Uterus (tissue), 2 donors: ENCODE measurements at regions not wholly inside any gene's neighbourhood (a gene's known extent, or its start where the extent isn't known, plus 50 kb on each side); places are given as distances from the start of the nearest gene placed in this dataset.

Source experiments
- POLR2A ChIP-seq, 2 donors: fragments of 450-650 bp; IDR thresholded peaks; one replicate each; pipeline ENCODE4 v1.6.1; 2016; ENCODE audit warnings: antibody characterized with exemption in 2 of 2, mild to moderate bottlenecking in 1 of 2, moderate library complexity in 1 of 2
- TF ChIP-seq, protein P1 (sequence below), 4 experiments: fragments of 200-600 bp in 2 of 4; fragments of 450-650 bp in 2 of 4; sonication (generic) in 2 of 4; IDR thresholded peaks; one replicate each; pipeline ENCODE4 v1.5.1; 2016 to 2019; ENCODE audit warnings: antibody characterized with exemption in 4 of 4, mild to moderate bottlenecking in 2 of 4, moderate library complexity in 1 of 4

DNA sequence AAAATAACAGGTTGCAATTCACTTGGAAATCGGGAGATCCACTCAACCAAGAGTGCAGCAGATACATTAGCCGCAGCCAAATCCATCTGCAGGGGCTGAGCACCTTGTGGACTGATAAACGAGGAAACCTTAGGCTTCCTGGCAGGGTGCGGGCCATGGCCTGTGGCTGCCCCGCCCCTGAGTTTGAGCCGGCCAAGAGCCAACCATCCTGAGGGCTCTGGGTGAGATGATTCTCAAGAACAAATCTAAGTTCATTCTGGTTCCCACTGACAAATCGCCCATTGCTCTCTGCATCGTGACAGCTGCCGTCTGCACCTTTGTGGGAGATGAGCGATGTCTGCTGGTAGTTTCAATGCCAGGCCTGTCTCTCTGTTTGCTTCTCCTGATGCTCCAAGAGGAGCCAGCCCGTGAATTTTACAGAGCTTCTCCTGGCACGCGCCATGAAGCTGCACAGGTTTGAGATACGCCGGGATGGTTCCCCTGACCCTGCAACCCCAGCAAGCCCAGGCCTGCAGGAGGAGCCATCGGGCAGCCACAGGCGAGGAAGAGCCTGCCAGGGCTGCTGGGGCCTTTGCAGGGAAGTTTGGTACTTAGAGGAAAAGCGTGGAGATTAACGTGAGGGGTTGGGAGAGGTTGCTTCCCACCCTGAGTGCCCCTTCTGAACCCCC, 154.0 kb downstream of the OLFM1 start:
- TF ChIP-seq, protein P1, sequence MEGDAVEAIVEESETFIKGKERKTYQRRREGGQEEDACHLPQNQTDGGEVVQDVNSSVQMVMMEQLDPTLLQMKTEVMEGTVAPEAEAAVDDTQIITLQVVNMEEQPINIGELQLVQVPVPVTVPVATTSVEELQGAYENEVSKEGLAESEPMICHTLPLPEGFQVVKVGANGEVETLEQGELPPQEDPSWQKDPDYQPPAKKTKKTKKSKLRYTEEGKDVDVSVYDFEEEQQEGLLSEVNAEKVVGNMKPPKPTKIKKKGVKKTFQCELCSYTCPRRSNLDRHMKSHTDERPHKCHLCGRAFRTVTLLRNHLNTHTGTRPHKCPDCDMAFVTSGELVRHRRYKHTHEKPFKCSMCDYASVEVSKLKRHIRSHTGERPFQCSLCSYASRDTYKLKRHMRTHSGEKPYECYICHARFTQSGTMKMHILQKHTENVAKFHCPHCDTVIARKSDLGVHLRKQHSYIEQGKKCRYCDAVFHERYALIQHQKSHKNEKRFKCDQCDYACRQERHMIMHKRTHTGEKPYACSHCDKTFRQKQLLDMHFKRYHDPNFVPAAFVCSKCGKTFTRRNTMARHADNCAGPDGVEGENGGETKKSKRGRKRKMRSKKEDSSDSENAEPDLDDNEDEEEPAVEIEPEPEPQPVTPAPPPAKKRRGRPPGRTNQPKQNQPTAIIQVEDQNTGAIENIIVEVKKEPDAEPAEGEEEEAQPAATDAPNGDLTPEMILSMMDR (IDR thresholded peaks at IDR 0.05): no peak
- TF ChIP-seq POLR2A (IDR thresholded peaks at IDR 0.05): no peak
